Left colon (tissue), 2 donors: ENCODE measurements at regions not wholly inside any gene's neighbourhood (a gene's known extent, or its start where the extent isn't known, plus 50 kb on each side); places are given as distances from the start of the nearest gene placed in this dataset.
"Not testable (repeated sequence)": the region's sequence is repeated elsewhere in the genome, so short reads cannot be mapped to it uniquely, and the experiment has no call there.

Experiments used
- ATAC-seq: fragments of 200-7000 bp; cut with Tn5 transposase; one replicate; pipeline ENCODE4 v1.9.1; 2020; ENCODE audit warnings: mild to moderate bottlenecking, moderate library complexity
- DNase-seq, 2 donors: peaks; one replicate each; pipeline ENCODE4 v3.0.0-alpha.2; 2020
- intact Hi-C, 2 donors: fragments of 100-400 bp; cut with DNase I in 1 of 2; cut with micrococcal nuclease in 1 of 2; formaldehyde crosslinking; loops; one replicate each; pipeline versions ENCODE4 v1.11.2 to v1.14.0; 2022; cut with DNase I, micrococcal nuclease
- donor health status: DM: no; HTN: no; CAD: no.
- donor health status: DM: yes; HTN: yes; CAD: no.

GRCh38 chr4:100054071-100054470 lies 104.0 kb upstream of the H2AZ1 start:
- DNase-seq (no peak), ATAC-seq (no peak)
- intact Hi-C loops: no loop called here

DNA sequence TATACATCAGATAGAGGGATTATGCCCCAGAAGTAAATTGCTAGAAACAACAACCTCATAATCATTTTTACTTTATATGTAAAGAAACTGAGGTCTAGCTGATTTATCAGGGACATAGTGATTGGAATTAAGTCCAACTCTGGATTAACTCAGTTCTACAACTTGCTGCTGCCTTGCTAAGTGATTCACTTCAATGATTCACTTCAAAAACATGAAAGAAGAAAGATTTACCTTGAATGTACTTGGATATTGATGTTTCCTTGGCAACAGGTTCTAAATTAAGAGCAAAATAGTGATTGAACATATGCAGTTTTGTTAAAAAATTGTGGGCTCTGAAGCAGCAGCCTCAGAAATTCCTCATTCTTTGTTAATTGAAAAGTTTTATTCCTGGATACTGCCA lies 99.8 kb upstream of the H2AZ1 start:
- intact Hi-C loops: no loop called here
- DNase-seq: no peak
- ATAC-seq: no peak

DNA sequence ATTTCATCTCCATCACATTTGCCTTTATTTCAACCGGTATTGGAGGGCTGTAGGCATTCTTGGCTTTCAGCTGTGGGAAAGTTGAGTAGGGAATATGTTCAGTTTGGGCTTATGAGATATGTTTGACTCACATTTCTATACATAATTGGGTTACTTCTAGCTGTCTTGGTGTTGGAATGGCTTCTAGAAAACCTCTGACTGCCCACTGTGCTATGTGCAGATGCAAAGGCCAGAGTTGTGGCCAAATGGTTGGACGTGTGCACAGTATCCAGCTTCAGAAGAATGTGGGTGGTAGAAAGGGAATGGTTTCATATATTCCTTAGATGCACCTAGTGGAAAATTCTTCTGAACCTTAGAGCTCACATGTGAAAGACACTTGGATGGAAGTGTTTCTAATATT lies 92.6 kb upstream of the H2AZ1 start:
- no peak for DNase-seq
- intact Hi-C loops: no loop called here

GRCh38 chr4:100042235-100042634 lies 92.2 kb upstream of the H2AZ1 start:
- no peak for ATAC-seq
- DNase-seq: no peak
- intact Hi-C loops: no loop called here

More for the DNA sequence above, 92.6 kb upstream of the H2AZ1 start:
- no peak for ATAC-seq

- ATAC-seq (no peak), DNase-seq (no peak)
- intact Hi-C loops: no loop called here
Measured at GRCh38 chr4:100041646-100042045, 91.6 kb upstream of the H2AZ1 start.

GRCh38 chr4:100034023-100034664 lies 84.1 kb upstream of the H2AZ1 start:
- intact Hi-C loops: no loop called here
- ATAC-seq (no peak), DNase-seq (no peak)

GRCh38 chr4:100026066-100026465 lies 76.0 kb upstream of the H2AZ1 start:
- DNase-seq: no peak
- intact Hi-C loops: no loop called here
- ATAC-seq: no peak

DNA sequence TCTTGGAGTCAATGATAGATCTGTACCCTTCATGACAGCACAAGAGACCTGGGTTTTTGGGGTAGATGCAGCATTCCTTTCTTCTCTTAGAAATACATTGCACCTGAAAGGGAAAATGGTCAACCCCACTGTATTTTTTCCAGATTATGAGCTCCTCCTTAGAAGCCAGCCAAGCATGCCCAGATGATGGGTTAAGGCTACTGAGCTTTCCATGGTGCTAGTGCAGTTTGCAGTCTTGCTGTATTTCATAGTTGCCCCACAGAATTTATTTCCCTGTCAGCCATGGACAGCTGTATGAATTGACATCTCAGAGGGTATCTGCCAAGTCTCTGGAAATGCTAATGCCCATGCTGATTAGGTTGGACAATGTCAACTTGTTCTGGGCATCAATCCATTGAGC lies 73.7 kb upstream of the H2AZ1 start:
- intact Hi-C loops: no loop called here
- DNase-seq (no peak), ATAC-seq (no peak)

- intact Hi-C loops: no loop called here
- ATAC-seq (no peak), DNase-seq (no peak)
Measured at GRCh38 chr4:100022792-100023222, 72.7 kb upstream of the H2AZ1 start.

DNA sequence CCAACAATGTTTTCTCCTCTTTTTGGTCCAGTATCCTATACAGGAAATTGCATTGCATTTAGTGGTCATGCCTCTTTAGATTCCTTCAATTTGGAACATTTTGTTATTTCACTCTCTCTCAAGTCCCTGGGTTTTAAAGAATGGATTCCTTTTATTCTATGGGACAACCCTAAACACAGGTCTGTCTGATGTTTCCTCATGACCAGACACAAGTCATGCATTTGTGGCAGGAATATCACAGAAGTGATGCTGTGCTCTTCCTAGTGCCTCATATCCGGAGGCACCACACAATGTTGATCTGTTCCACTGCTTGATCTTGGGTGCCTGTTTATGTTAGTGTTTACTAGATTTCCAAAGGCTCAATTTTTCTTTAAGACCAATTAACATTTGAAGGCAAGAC lies 69.7 kb upstream of the H2AZ1 start:
- DNase-seq (no peak), ATAC-seq (no peak)
- intact Hi-C loops: no loop called here

GRCh38 chr4:100017637-100018310 lies 67.7 kb upstream of the H2AZ1 start:
- DNase-seq (no peak), ATAC-seq (no peak)
- intact Hi-C loops: no loop called here

- ATAC-seq (no peak), DNase-seq (no peak)
- intact Hi-C loops: no loop called here
Measured at GRCh38 chr4:100016191-100016590, 66.1 kb upstream of the H2AZ1 start.

DNA sequence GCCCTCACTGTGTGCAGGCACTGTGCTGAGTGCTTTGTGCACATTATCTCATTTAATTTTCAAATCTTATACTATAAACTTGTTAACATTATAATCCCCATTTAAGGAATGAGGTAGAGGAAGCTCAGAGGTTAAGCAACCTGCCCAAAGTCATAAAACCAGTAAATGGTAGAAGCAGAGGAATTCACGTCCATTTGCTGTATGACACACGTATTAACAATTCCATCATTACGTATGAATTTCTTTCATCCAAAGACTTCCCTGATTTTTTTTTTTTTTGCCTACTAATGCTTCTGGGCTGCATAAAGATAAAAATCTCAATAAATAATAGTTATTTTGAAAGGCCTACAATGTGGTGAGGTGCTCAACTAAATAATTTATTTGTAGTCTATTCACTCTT lies 64.5 kb upstream of the H2AZ1 start:
- DNase-seq: no peak
- intact Hi-C loops: no loop called here
- ATAC-seq: no peak

GRCh38 chr4:100009490-100009889 lies 59.4 kb upstream of the H2AZ1 start:
- DNase-seq (no peak), ATAC-seq (no peak)
- intact Hi-C loops: no loop called here

- DNase-seq: no peak
- intact Hi-C loops: no loop called here
- no peak for ATAC-seq
Measured at GRCh38 chr4:100008048-100008447, 58.0 kb upstream of the H2AZ1 start.

GRCh38 chr4:100006161-100006560 lies 56.1 kb upstream of the H2AZ1 start:
- DNase-seq, ATAC-seq, intact Hi-C loops: not testable (repeated sequence)
